Upper lobe of left lung (tissue), 4 donors: ENCODE measurements at regions not wholly inside any gene's neighbourhood (a gene's known extent, or its start where the extent isn't known, plus 50 kb on each side); places are given as distances from the start of the nearest gene placed in this dataset.

ENCODE experiments used
- CTCF ChIP-seq, 6 experiments: fragments of 450-650 bp in 4 of 6; fragments of 200-600 bp in 2 of 6; sonication (generic) in 2 of 6; IDR thresholded peaks; one replicate each; pipeline ENCODE4 v1.5.1; 2016 to 2019; ENCODE audit warnings: antibody characterized with exemption in 6 of 6
- POLR2A ChIP-seq, 4 donors: fragments of 450-650 bp; IDR thresholded peaks; one replicate each; pipeline ENCODE4 v1.5.1; 2016 to 2017; ENCODE audit warnings: antibody characterized with exemption in 4 of 4, mild to moderate bottlenecking in 2 of 4
- POLR2AphosphoS5 ChIP-seq, 2 donors: sonication (generic); formaldehyde crosslinking; IDR thresholded peaks; one replicate each; pipeline ENCODE4 v1.5.1; 2017; ENCODE audit warnings: antibody characterized with exemption in 2 of 2

GRCh38 chrX:13101441-13102139 lies 57.2 kb upstream of the FAM9C start:
- TF ChIP-seq POLR2A (IDR thresholded peaks at IDR 0.05): peak in 1 of 4 donors; percentile 34
- TF ChIP-seq CTCF (IDR thresholded peaks at IDR 0.05): no peak
- TF ChIP-seq POLR2AphosphoS5 (IDR thresholded peaks at IDR 0.05): peak; percentile 75 to 79
